ENCODE measurements at regions not wholly inside any gene's neighbourhood (a gene's known extent, or its start where the extent isn't known, plus 50 kb on each side); places are given as distances from the start of the nearest gene placed in this dataset.

DNA sequence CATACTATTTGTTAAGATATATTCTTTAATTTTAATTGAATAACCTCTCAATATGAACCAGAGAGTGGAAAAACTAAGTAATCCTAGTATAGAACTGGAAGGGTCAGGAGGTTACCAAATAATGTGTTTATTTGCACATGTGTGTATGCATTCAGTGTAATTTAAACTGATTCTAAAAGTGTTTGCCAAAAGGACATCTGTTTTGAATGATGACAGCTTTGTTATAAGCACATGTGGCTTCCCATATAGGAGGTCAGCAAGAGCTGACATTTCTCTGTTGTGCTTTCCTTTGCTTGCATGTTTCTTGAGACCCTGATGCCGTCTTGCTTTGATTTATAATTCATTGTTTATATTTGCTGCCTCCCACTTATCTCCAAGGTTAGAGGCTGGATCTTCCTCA is 383.4 kb downstream of the BRINP1 start:
- no peaks in the 10 kb centered on the region for H3K36me3 Mint-ChIP-seq
- H3K4me1 Mint-ChIP-seq = peaks cover 36% of the 10 kb centered on the region
- TF ChIP-seq CTCF (IDR thresholded peaks at IDR 0.05) (no peak), EZH2phosphoT487 (IDR thresholded peaks at IDR 0.05) (no peak), EZH2 (IDR thresholded peaks at IDR 0.05) (no peak)
- Histone ChIP-seq H3K9me3 (ENCODE audit: low read depth) (no peaks in the 10 kb centered on the region), H3K79me2 (ENCODE audit: low read depth) (no peaks in the 10 kb centered on the region), H3K4me1 (no peaks in the 10 kb centered on the region), H2AFZ (replicated peaks) (no peak overlapping the region), H3K27ac (no peak overlapping the region), H3K4me2 (no peak overlapping the region), H3F3A (ENCODE audit: low read depth) (no peaks in the 10 kb centered on the region), H3K36me3 (no peaks in the 10 kb centered on the region), H3K27me3 (no peaks in the 10 kb centered on the region), H3K4me3 (no peak overlapping the region), H3K9ac (no peak overlapping the region), H4K20me1 (ENCODE audit: low read depth) (no peaks in the 10 kb centered on the region)
- no peak overlapping the region for H3K4me3 Mint-ChIP-seq
- H3K27ac Mint-ChIP-seq = no peak overlapping the region
- H3K9me3 Mint-ChIP-seq = no peaks in the 10 kb centered on the region
- no peak for DNase-seq (ENCODE audit: low spot score)
- H3K27me3 Mint-ChIP-seq (ENCODE audit: insufficient read depth, low read depth) = peaks cover 6% of the 10 kb centered on the region

- TF ChIP-seq CTCF (IDR thresholded peaks at IDR 0.05) (no peak), EZH2phosphoT487 (IDR thresholded peaks at IDR 0.05) (no peak), EZH2 (IDR thresholded peaks at IDR 0.05) (no peak)
- no peaks in the 10 kb centered on the region for H4K20me1 ChIP-seq (ENCODE audit: low read depth)
- no peaks in the 10 kb centered on the region for H3K36me3 ChIP-seq
- Mint-ChIP-seq H3K36me3 (no peaks in the 10 kb centered on the region), H3K27ac (no peak overlapping the region), H3K4me3 (no peak overlapping the region), H3K9me3 (no peaks in the 10 kb centered on the region), H3K27me3 (ENCODE audit: insufficient read depth, low read depth) (peaks cover 11% of the 10 kb centered on the region), H3K4me1 (peaks cover 43% of the 10 kb centered on the region)
- H3K4me1 ChIP-seq = peaks cover 8% of the 10 kb centered on the region
- H3K27me3 ChIP-seq = no peaks in the 10 kb centered on the region
- no peak overlapping the region for H3K27ac ChIP-seq
- H3K9ac ChIP-seq = no peak overlapping the region
- H3K4me2 ChIP-seq = no peak overlapping the region
- no peaks in the 10 kb centered on the region for H3K79me2 ChIP-seq (ENCODE audit: low read depth)
- H3K4me3 ChIP-seq = no peak overlapping the region
- no peak for DNase-seq (ENCODE audit: low spot score)
- H3K9me3 ChIP-seq (ENCODE audit: low read depth) = no peaks in the 10 kb centered on the region
- H3F3A ChIP-seq (ENCODE audit: low read depth) = no peaks in the 10 kb centered on the region
- no peak overlapping the region for H2AFZ ChIP-seq (replicated peaks)
These were observed 382.1 kb downstream of the BRINP1 start for GRCh38 chr9:118987167-118987566.

- Histone ChIP-seq H3K4me3 (no peak overlapping the region), H3F3A (ENCODE audit: low read depth) (no peaks in the 10 kb centered on the region), H3K9me3 (ENCODE audit: low read depth) (no peaks in the 10 kb centered on the region), H3K27me3 (no peaks in the 10 kb centered on the region), H3K9ac (no peak overlapping the region), H3K4me2 (no peak overlapping the region), H3K36me3 (no peaks in the 10 kb centered on the region), H3K79me2 (ENCODE audit: low read depth) (no peaks in the 10 kb centered on the region), H4K20me1 (ENCODE audit: low read depth) (no peaks in the 10 kb centered on the region), H3K4me1 (peaks cover 8% of the 10 kb centered on the region), H3K27ac (no peak overlapping the region), H2AFZ (replicated peaks) (no peak overlapping the region)
- H3K27me3 Mint-ChIP-seq (ENCODE audit: insufficient read depth, low read depth) = peaks cover 11% of the 10 kb centered on the region
- no peaks in the 10 kb centered on the region for H3K9me3 Mint-ChIP-seq
- H3K27ac Mint-ChIP-seq = no peak overlapping the region
- DNase-seq (ENCODE audit: low spot score) = no peak
- TF ChIP-seq EZH2phosphoT487 (IDR thresholded peaks at IDR 0.05) (no peak), EZH2 (IDR thresholded peaks at IDR 0.05) (no peak), CTCF (IDR thresholded peaks at IDR 0.05) (no peak)
- no peaks in the 10 kb centered on the region for H3K36me3 Mint-ChIP-seq
- peaks cover 57% of the 10 kb centered on the region for H3K4me1 Mint-ChIP-seq
- no peak overlapping the region for H3K4me3 Mint-ChIP-seq
These were observed 378.3 kb downstream of the BRINP1 start for GRCh38 chr9:118990949-118991348.
